ENCODE measurements at regions not wholly inside any gene's neighbourhood (a gene's known extent, or its start where the extent isn't known, plus 50 kb on each side); places are given as distances from the start of the nearest gene placed in this dataset.
"Not testable (repeated sequence)": the region's sequence is repeated elsewhere in the genome, so short reads cannot be mapped to it uniquely, and the experiment has no call there.

GRCh38 chr3:187795207-187795960 lies 50.1 kb upstream of the BCL6 start:
- DNase-seq = no peak

GRCh38 chr3:187798126-187798525 lies 52.9 kb upstream of the BCL6 start:
- DNase-seq = no peak

- DNase-seq = no peak
Measured at GRCh38 chr3:187798531-187799530, 53.6 kb upstream of the BCL6 start.

DNA sequence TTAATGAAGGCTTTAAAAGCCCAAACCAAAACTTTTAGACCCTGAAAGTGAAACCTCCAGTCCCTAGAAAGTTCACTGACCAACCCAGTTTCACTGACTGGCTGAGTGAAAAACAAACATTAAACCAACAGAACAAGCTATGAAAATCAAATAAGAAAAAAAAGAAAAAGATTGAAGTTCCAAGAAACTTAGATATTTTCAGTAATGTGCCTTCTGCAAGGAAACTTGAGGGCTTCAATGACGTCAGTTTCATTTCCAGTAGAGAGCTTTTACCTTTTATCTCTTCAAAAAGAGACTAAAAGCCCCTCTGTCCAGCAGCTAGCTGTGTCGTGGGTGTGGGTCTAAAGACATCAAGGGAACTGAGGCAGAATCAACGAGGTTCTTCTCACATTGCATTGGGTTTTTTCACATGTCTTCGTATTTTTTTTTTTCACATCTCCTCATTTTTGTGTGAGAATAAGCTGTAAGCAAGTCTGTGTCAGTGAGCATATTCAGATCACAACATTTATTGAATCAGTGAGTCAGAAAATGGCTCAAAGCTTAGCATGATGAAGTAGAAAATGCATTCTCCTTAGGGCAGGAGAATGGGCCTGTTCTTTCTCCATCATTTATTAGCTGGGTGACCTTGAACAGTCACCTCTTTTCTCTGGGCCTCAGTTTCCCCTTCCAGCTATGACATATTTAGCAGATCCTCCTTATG lies 54.8 kb upstream of the BCL6 start:
- peak; percentile 33 for DNase-seq

DNA sequence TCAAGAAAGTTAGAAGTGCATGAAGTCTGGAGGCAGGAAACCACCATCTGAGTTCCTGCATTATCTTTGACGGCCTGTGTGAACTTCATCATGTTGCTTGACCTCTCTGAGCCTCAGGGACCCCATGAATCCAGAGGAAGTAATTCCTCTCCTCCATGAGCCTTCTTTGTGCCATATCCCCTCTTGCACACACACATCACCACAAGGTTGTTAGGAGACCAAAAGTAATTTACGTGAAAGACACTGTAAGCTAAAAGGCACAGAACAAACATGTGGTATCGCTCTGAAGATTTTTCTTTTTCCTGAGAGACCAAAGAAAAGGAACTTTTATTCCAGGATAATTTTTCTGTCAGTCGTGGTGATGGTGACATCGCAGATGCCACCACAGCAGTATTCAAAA lies 55.9 kb upstream of the BCL6 start:
- no peak for DNase-seq

- no peak for DNase-seq
Measured at GRCh38 chr3:187802203-187802927, 57.1 kb upstream of the BCL6 start.

DNA sequence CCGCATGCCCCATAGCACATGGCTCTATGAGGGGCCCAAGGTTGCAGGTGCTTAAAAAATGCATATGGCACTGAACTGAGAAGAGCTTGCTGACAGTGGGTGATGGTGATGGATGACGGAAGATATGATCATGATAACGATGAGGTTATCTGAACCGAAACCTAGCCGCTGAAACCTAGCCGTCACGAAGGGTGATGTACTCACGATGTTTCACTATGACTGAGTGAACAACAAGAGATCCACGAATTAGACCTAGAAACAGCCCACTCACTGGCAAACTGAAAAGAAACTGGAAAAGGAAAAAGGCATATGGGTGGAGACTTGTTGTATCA lies 57.6 kb upstream of the BCL6 start:
- peak; percentile 86 for DNase-seq

- no peak for DNase-seq
Measured at GRCh38 chr3:187804120-187804744, 59.0 kb upstream of the BCL6 start.

GRCh38 chr3:187804745-187805121 lies 59.5 kb upstream of the BCL6 start:
- no peak for DNase-seq

- DNase-seq = no peak
Measured at GRCh38 chr3:187805774-187806173, 60.5 kb upstream of the BCL6 start.

- DNase-seq = peak; percentile 79
Measured at GRCh38 chr3:187807086-187807862, 62.0 kb upstream of the BCL6 start.

GRCh38 chr3:187808527-187808895 lies 63.2 kb upstream of the BCL6 start:
- DNase-seq = no peak

DNA sequence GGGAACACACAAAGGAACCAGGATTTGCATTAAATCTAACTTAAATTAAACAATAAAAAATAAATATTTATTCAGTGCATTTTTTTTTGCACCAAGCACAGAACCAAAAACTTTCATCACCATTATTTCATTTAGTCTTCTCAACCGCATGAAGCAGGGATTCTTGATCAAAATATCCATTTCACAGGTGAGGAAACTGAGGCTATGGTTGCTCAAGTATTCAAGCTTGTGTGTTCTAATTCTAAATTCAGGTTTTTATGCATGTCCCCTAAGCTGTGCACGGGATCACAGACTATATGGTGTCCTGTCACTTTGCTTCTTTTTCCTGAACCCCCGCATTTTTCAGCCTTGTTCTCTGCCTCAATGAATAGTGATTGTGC lies 64.3 kb upstream of the BCL6 start:
- DNase-seq = no peak

- no peak for DNase-seq
Measured at GRCh38 chr3:187810021-187810446, 64.8 kb upstream of the BCL6 start.

DNA sequence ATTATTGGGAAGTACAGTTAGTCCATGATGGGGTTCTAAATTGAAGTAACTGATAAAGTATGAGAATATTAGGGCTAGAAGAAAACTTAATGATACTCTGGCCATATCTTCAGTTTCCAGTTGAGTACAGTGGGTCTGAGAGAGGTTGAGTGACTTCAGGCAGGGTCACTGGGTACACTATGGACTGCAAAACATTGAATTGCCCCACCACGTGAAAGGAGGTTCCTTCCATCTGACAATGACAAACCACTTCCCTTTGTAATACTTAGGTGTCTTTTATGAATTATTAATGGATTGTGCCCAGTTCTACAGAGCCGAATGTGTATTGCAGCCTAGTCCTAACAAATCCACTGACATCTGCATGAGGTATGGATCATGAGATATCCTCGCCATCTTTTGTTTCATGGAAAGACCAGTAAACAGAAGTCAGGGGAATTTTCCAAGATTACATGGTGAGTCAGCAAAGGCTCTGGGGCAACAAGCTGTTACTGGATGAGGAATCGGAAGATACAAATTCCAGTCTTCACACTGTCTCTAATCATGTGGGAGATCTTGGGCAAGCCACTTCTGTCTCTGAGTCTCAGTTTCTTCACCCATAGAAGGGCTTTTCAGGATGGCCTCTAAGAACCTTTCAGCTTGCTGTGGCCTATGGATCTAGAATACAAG lies 66.5 kb upstream of the BCL6 start:
- no peak for DNase-seq

- no peak for DNase-seq
Measured at GRCh38 chr3:187812496-187812895, 67.2 kb upstream of the BCL6 start.

DNA sequence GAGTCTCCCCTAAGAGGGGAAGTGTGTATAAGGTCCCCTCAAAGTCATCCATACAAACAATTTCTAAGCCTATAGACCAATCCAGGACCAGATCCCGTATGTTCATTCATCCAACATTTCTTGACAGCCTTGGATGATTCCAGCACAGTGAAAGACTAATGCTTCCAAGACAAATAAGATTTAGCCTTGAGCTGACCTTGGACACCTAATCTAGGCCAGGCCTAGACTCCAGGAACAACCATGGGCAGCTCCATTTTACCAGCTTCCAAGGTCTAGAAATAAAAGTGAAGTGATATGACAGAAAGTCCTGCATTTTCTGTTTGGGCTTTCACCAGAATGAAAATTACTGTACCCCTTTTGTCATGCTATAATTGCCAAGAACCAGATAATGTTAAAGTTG lies 67.9 kb upstream of the BCL6 start:
- DNase-seq = no peak

GRCh38 chr3:187817766-187818165 lies 72.5 kb upstream of the BCL6 start:
- not testable (repeated sequence) for DNase-seq

- no peak for DNase-seq
Measured at GRCh38 chr3:187821616-187822317, 76.5 kb upstream of the BCL6 start.

- no peak for DNase-seq
Measured at GRCh38 chr3:187822402-187822801, 77.1 kb upstream of the BCL6 start.

Data from stimulated activated CD4-positive, alpha-beta T cell treated with anti-CD3 and anti-CD28 coated beads, Interleukin-1b, Interleukin-23, amount 100 ng/mL, for 48 hours (primary cell).